ENCODE measurements at regions not wholly inside any gene's neighbourhood (a gene's known extent, or its start where the extent isn't known, plus 50 kb on each side); places are given as distances from the start of the nearest gene placed in this dataset.
A peak's percentile ranks its signal among the peaks of the same experiment; 100 is the strongest.
"Not testable (repeated sequence)": the region's sequence is repeated elsewhere in the genome, so short reads cannot be mapped to it uniquely, and the experiment has no call there.

DNA sequence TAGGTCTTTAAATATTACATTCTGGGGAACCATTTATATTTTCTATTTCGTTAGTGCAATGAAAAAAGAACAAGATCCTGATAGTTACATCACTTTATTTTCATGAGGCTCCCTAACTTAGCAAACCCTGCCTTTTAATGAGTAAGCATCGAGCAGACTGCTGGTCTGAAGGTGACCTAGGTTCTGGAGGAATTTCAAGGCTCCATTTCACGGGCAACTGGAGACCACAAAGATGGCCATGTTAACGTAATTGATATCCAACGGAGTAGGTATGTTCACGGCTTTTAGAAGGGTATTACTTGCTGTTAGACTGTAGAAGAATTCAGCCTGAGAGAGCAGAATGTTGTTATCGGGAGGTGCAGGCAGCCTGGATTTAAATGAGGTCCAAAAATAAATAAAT is 1597.6 kb downstream of the EFNB2 start:
- FAIRE-seq = no peak
- TF ChIP-seq, protein P1, sequence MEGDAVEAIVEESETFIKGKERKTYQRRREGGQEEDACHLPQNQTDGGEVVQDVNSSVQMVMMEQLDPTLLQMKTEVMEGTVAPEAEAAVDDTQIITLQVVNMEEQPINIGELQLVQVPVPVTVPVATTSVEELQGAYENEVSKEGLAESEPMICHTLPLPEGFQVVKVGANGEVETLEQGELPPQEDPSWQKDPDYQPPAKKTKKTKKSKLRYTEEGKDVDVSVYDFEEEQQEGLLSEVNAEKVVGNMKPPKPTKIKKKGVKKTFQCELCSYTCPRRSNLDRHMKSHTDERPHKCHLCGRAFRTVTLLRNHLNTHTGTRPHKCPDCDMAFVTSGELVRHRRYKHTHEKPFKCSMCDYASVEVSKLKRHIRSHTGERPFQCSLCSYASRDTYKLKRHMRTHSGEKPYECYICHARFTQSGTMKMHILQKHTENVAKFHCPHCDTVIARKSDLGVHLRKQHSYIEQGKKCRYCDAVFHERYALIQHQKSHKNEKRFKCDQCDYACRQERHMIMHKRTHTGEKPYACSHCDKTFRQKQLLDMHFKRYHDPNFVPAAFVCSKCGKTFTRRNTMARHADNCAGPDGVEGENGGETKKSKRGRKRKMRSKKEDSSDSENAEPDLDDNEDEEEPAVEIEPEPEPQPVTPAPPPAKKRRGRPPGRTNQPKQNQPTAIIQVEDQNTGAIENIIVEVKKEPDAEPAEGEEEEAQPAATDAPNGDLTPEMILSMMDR (IDR thresholded peaks at IDR 0.05; ENCODE audit: insufficient read depth, low read length, severe bottlenecking) = no peak

DNA sequence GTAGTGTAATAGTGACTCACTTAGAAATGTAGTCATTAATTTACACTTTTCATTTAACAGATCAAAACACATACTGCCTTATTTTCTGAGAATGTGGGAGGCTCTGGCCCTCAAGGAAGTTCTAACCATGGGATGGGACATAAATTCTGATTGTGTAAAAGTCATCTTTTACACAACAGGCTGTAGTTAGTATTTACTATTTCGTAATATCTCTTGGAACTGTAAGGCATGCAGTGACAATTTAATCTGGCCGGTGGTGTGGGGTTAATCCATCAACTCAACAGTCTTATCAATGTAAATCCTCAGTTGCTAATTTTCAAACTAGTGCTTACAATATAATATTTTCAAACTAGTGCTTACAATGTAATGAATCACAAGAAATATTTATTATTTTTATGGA is 1599.2 kb downstream of the EFNB2 start:
- TF ChIP-seq, protein P1 (IDR thresholded peaks at IDR 0.05; ENCODE audit: insufficient read depth, low read length, severe bottlenecking) = no peak
- H3K4me3 ChIP-seq (ENCODE audit: low read depth, low read length) = no peak overlapping the region

More for the DNA sequence above, 1597.6 kb downstream of the EFNB2 start:
- Histone ChIP-seq H3K27me3 (ENCODE audit: control insufficient read depth, insufficient read depth, low read length) (no peaks in the 10 kb centered on the region), H3K36me3 (ENCODE audit: control insufficient read depth, insufficient read depth, low read length) (no peaks in the 10 kb centered on the region), H3K4me3 (ENCODE audit: low read depth, low read length) (no peak overlapping the region)
- DNase-seq (ENCODE audit: low read depth) = no peak

DNA sequence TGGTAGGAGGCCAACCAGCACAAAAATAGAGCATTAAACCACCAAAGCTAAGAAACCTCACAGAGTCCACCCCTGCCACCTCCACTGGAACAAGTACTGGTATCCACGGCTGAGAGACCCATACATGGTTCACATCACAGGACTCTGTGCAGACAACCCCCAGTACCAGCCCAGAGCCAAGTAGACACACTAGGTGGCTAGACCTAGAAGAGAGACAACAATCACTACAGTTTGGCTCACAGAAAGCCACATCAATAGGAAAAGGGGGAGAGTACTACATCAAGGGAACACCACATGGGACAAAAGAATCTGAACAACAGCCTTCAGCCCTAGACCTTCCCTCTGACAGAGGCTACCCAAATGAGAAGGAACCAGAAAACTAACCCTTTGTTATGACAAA is 1614.9 kb downstream of the EFNB2 start:
- not testable (repeated sequence) for H3K36me3 ChIP-seq (ENCODE audit: control insufficient read depth, insufficient read depth, low read length); H3K4me3 ChIP-seq (ENCODE audit: low read depth, low read length); DNase-seq (ENCODE audit: low read depth); FAIRE-seq; H3K27me3 ChIP-seq (ENCODE audit: control insufficient read depth, insufficient read depth, low read length)

More for the DNA sequence above, 1599.2 kb downstream of the EFNB2 start:
- DNase-seq (ENCODE audit: low read depth) = no peak
- Histone ChIP-seq H3K36me3 (ENCODE audit: control insufficient read depth, insufficient read depth, low read length) (no peaks in the 10 kb centered on the region), H3K27me3 (ENCODE audit: control insufficient read depth, insufficient read depth, low read length) (no peaks in the 10 kb centered on the region)
- no peak for FAIRE-seq

DNA sequence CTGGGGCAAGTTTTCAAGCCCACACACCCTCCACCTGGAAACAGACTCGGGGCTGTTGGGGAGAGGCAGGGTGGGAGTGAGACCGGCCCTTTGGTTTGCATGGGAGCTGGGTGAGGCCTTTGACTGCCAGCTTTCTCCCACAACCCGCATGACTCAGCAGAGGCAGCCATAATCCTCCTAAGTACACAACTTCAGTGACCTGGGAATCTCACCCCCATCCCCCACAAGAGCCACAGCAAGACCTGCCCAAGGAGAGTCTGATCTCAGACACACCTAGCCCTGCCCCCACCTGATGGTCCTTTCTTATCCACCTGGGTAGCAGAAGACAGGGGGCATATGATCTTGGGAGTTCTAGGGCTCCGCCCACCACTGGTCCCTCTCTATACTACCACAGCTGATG is 1615.4 kb downstream of the EFNB2 start:
- DNase-seq (ENCODE audit: low read depth) (peak; percentile 1), FAIRE-seq (no peak)
- H3K36me3 ChIP-seq (ENCODE audit: control insufficient read depth, insufficient read depth, low read length) = no peaks in the 10 kb centered on the region

DNA sequence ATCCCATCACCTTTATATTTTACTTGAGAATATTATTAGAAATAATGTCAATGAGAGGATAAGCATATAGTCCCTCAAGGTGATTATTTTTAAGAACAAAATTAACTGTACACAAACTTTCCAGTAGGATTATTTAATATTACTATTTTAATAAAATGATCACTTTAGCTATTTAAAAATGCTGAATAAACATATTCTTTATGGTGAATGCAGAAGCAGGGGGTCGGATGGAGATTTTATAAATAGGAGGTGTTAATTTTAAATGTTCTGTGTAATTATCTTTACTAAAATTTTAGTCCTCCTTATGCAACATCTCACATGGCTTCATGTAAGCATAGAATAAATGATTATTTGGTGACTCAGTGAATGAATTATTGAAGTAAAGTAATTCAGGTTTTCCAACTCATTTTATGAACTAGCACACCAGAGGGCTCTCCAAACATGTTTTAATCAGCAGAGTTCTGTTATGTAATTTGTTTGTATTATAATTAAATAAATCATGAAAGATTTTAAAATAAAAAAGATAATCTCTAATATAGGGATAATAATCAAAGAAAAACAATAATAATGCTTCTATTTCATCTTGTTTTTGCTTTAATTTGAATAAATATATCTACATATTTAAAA is 1635.2 kb downstream of the EFNB2 start:
- Histone ChIP-seq H3K27me3 (ENCODE audit: control insufficient read depth, insufficient read depth, low read length) (no peaks in the 10 kb centered on the region), H3K4me3 (ENCODE audit: low read depth, low read length) (no peak overlapping the region), H3K36me3 (ENCODE audit: control insufficient read depth, insufficient read depth, low read length) (no peaks in the 10 kb centered on the region)
- FAIRE-seq (no peak), DNase-seq (ENCODE audit: low read depth) (no peak)
- TF ChIP-seq, protein P1 (IDR thresholded peaks at IDR 0.05; ENCODE audit: insufficient read depth, low read length, severe bottlenecking) = no peak

More for the DNA sequence above, 1615.4 kb downstream of the EFNB2 start:
- H3K4me3 ChIP-seq (ENCODE audit: low read depth, low read length) = no peak overlapping the region
- no peaks in the 10 kb centered on the region for H3K27me3 ChIP-seq (ENCODE audit: control insufficient read depth, insufficient read depth, low read length)
- TF ChIP-seq, protein P1 (IDR thresholded peaks at IDR 0.05; ENCODE audit: insufficient read depth, low read length, severe bottlenecking) = no peak

DNA sequence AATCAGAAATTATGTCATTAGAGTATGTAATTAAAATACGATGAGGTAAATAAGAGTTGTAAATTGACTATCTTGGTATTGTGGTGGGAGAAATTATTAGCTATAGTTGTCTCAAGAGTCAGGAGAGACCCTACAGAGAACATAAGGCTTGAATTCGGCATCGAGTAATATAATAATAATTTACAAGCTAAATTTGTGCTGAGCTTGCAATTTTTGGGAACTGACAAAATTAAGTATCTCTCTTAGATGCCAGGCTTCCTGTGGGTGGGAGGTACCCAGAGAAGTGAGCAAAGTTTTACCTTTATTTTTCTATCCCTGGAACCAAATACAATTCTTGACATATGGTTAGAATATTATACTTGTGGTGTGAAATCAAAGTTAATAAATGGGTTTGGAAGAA is 1637.0 kb downstream of the EFNB2 start:
- TF ChIP-seq, protein P1 (IDR thresholded peaks at IDR 0.05; ENCODE audit: insufficient read depth, low read length, severe bottlenecking) = no peak
- Histone ChIP-seq H3K27me3 (ENCODE audit: control insufficient read depth, insufficient read depth, low read length) (no peaks in the 10 kb centered on the region), H3K36me3 (ENCODE audit: control insufficient read depth, insufficient read depth, low read length) (no peaks in the 10 kb centered on the region), H3K4me3 (ENCODE audit: low read depth, low read length) (no peak overlapping the region)
- DNase-seq (ENCODE audit: low read depth) (no peak), FAIRE-seq (no peak)
